ENCODE measurements at regions not wholly inside any gene's neighbourhood (a gene's known extent, or its start where the extent isn't known, plus 50 kb on each side); places are given as distances from the start of the nearest gene placed in this dataset.

DNA sequence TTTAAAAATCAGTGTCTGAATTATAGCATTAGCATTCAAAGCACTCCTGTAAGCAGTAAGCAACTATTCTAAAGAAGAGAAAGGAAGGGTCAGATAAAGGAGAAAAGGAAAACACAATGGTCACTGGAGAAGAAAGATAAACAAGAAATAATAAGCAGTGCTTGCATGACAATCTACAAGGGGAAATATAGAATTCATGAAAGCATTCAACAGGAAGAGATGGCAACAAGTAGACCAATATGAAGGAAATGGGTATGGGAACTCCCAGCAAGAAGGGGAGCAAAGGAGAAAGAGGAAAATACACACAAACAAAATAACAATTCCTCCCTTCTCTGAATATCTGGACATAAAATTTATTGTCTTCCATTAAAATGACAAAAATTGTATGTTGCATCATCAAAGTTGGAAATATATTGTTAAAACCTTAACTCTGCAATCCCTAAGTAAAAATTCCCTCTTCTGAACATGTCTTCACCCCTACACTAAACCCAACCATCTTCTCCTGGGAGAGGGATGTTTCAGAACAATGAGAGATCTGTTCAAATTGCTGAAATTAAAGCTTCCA lies 206.3 kb upstream of the SAMSN1 start:
- TF ChIP-seq MXI1 (IDR thresholded peaks at IDR 0.05; ENCODE audit: low read depth, low read length) (no peak), RFX5 (IDR thresholded peaks at IDR 0.05; ENCODE audit: low read length) (no peak), CHD2 (IDR thresholded peaks at IDR 0.05; ENCODE audit: low read length, partially characterized antibody) (no peak), MEF2A (IDR thresholded peaks at IDR 0.05; ENCODE audit: borderline replicate concordance, low read depth) (no peak), IRF3 (IDR thresholded peaks at IDR 0.05; ENCODE audit: low read depth, low read length) (no peak), ELF1 (IDR thresholded peaks at IDR 0.05) (no peak), USF1 (IDR thresholded peaks at IDR 0.05; ENCODE audit: borderline replicate concordance, low read depth) (no peak), GABPA (IDR thresholded peaks at IDR 0.05; ENCODE audit: low read depth) (no peak), FOXM1 (IDR thresholded peaks at IDR 0.05; ENCODE audit: low read depth) (no peak), USF2 (IDR thresholded peaks at IDR 0.05; ENCODE audit: borderline replicate concordance, low read depth, low read length) (no peak), FOXJ3 (CRISPR knock-in tag; IDR thresholded peaks at IDR 0.05) (no peak), JUND (IDR thresholded peaks at IDR 0.05) (no peak)
- TF ChIP-seq, protein P1, sequence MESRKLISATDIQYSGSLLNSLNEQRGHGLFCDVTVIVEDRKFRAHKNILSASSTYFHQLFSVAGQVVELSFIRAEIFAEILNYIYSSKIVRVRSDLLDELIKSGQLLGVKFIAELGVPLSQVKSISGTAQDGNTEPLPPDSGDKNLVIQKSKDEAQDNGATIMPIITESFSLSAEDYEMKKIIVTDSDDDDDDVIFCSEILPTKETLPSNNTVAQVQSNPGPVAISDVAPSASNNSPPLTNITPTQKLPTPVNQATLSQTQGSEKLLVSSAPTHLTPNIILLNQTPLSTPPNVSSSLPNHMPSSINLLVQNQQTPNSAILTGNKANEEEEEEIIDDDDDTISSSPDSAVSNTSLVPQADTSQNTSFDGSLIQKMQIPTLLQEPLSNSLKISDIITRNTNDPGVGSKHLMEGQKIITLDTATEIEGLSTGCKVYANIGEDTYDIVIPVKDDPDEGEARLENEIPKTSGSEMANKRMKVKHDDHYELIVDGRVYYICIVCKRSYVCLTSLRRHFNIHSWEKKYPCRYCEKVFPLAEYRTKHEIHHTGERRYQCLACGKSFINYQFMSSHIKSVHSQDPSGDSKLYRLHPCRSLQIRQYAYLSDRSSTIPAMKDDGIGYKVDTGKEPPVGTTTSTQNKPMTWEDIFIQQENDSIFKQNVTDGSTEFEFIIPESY (IDR thresholded peaks at IDR 0.05; ENCODE audit: borderline replicate concordance, low read depth) = no peak
- TF ChIP-seq, protein P2, sequence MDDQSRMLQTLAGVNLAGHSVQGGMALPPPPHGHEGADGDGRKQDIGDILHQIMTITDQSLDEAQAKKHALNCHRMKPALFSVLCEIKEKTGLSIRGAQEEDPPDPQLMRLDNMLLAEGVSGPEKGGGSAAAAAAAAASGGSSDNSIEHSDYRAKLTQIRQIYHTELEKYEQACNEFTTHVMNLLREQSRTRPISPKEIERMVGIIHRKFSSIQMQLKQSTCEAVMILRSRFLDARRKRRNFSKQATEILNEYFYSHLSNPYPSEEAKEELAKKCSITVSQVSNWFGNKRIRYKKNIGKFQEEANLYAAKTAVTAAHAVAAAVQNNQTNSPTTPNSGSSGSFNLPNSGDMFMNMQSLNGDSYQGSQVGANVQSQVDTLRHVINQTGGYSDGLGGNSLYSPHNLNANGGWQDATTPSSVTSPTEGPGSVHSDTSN (IDR thresholded peaks at IDR 0.05) = no peak
- TF ChIP-seq, protein P3, sequence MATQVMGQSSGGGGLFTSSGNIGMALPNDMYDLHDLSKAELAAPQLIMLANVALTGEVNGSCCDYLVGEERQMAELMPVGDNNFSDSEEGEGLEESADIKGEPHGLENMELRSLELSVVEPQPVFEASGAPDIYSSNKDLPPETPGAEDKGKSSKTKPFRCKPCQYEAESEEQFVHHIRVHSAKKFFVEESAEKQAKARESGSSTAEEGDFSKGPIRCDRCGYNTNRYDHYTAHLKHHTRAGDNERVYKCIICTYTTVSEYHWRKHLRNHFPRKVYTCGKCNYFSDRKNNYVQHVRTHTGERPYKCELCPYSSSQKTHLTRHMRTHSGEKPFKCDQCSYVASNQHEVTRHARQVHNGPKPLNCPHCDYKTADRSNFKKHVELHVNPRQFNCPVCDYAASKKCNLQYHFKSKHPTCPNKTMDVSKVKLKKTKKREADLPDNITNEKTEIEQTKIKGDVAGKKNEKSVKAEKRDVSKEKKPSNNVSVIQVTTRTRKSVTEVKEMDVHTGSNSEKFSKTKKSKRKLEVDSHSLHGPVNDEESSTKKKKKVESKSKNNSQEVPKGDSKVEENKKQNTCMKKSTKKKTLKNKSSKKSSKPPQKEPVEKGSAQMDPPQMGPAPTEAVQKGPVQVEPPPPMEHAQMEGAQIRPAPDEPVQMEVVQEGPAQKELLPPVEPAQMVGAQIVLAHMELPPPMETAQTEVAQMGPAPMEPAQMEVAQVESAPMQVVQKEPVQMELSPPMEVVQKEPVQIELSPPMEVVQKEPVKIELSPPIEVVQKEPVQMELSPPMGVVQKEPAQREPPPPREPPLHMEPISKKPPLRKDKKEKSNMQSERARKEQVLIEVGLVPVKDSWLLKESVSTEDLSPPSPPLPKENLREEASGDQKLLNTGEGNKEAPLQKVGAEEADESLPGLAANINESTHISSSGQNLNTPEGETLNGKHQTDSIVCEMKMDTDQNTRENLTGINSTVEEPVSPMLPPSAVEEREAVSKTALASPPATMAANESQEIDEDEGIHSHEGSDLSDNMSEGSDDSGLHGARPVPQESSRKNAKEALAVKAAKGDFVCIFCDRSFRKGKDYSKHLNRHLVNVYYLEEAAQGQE (IDR thresholded peaks at IDR 0.05; ENCODE audit: low read depth, low read length) = no peak
- Histone ChIP-seq H3K36me3 (replicated peaks in 1 of 2; ENCODE audit: control insufficient read depth in 1 of 2, insufficient read depth in 2 of 2, low read length in 1 of 2) (no peaks in the 10 kb centered on the region), H3K27me3 (ENCODE audit: insufficient read depth) (no peaks in the 10 kb centered on the region), H3K4me3 (ENCODE audit: low read depth in 2 of 2, low read length in 1 of 2) (no peak overlapping the region), H3K9ac (no peak overlapping the region), H3K9me2 (0 out of 2 replicates have a peak, but pooled peaks cover 6% of the 10 kb centered on the region), H2AFZ (ENCODE audit: low read depth) (no peak overlapping the region), H3K27ac (ENCODE audit: low read depth in 2 of 2, low read length in 1 of 2) (no peak overlapping the region), H3K4me1 (ENCODE audit: control insufficient read depth in 1 of 2, insufficient read depth in 2 of 2, low read depth in 1 of 2, low read length in 1 of 2) (no peaks in the 10 kb centered on the region), H3F3A (replicated peaks; ENCODE audit: insufficient read depth) (no peaks in the 10 kb centered on the region), H3K79me2 (ENCODE audit: insufficient read depth) (no peaks in the 10 kb centered on the region), H3K9me3 (no peaks in the 10 kb centered on the region), H3K4me2 (no peak overlapping the region), H4K20me1 (ENCODE audit: insufficient read depth) (no peaks in the 10 kb centered on the region)
- ChIA-PET POLR2A (no interaction called here), CTCF (no interaction called here)
- no peak for DNase-seq

Data from SK-N-SH (cell line).